Astrocyte of the spinal cord (primary cell): ENCODE measurements at regions not wholly inside any gene's neighbourhood (a gene's known extent, or its start where the extent isn't known, plus 50 kb on each side); places are given as distances from the start of the nearest gene placed in this dataset.

Source experiments
- DNase-seq: peaks from one replicate; pipeline ENCODE4 v3.0.0; 2011; ENCODE audit warnings: low read depth, low spot score
- H3K4me3 ChIP-seq: 2 replicates; pipeline ENCODE4 v1.5.1; 2011; ENCODE audit warnings: low read depth, mild to moderate bottlenecking, low read length, moderate library complexity
- CTCF ChIP-seq: IDR thresholded peaks from 2 replicates; pipeline ENCODE4 v1.5.1; 2012; ENCODE audit warnings: low read depth, mild to moderate bottlenecking, low read length, inconsistent platforms
- in situ Hi-C: cut with HindIII; loops from 2 replicates; pipeline ENCODE4 v1.10.0; 2017; ENCODE audit warnings: low sequenced_read_pairs

GRCh38 chr1:234710381-234710780 is 100.4 kb upstream of the IRF2BP2 start:
- in situ Hi-C loops, result no loop called here
- TF ChIP-seq CTCF, result no peak

GRCh38 chr1:234709473-234710228 is 99.7 kb upstream of the IRF2BP2 start:
- DNase-seq, result no peak
- in situ Hi-C loops, result no loop called here
- no peak for TF ChIP-seq CTCF
- no peak overlapping the region for H3K4me3 ChIP-seq

More at GRCh38 chr1:234710381-234710780, 100.4 kb upstream of the IRF2BP2 start:
- H3K4me3 ChIP-seq, result no peak overlapping the region
- DNase-seq, result no peak

- no peak for TF ChIP-seq CTCF
- in situ Hi-C loops, result no loop called here
- no peak for DNase-seq
- H3K4me3 ChIP-seq, result no peak overlapping the region
Measured at GRCh38 chr1:234708700-234709395, 98.9 kb upstream of the IRF2BP2 start.

GRCh38 chr1:234707641-234708040 is 97.7 kb upstream of the IRF2BP2 start:
- no peak overlapping the region for H3K4me3 ChIP-seq
- no peak for TF ChIP-seq CTCF
- peak; percentile 41 for DNase-seq
- in situ Hi-C loops, result no loop called here

GRCh38 chr1:234706931-234707330 is 97.0 kb upstream of the IRF2BP2 start:
- H3K4me3 ChIP-seq, result no peak overlapping the region
- DNase-seq, result no peak
- in situ Hi-C loops, result no loop called here
- no peak for TF ChIP-seq CTCF

GRCh38 chr1:234706199-234706598 is 96.2 kb upstream of the IRF2BP2 start:
- in situ Hi-C loops, result no loop called here
- no peak for TF ChIP-seq CTCF
- no peak overlapping the region for H3K4me3 ChIP-seq
- no peak for DNase-seq
